ENCODE measurements at regions not wholly inside any gene's neighbourhood (a gene's known extent, or its start where the extent isn't known, plus 50 kb on each side); places are given as distances from the start of the nearest gene placed in this dataset.

DNA sequence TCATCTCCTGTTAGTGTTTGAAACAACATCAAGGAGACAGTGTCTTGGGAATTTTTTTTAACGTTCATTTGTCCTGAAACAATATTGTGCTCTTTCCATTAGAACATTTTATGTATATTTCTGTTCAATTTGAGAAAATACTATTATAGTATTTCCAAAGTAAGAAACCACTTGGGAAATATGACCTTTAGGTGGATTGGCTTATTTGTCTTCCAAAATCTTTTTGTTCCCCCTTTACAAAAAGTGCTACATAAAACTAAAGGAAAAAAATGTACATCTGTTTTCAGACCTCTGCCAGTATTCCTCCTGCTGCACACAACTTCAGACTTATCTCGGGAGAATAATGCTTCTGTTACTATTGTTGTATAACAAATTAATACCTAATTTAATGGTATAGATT is 165.9 kb upstream of the AGTR1 start:
- BruUV-seq (replicated peaks) = no TSS peak
- Histone ChIP-seq H3K4ac (ENCODE audit: low read depth, low read length) (no peak overlapping the region), H3K79me1 (ENCODE audit: low read depth in 1 of 2, low read length in 2 of 2) (no peaks in the 10 kb centered on the region), H4K5ac (ENCODE audit: low read depth, low read length) (no peak overlapping the region), H3K9ac (ENCODE audit: low read depth, low read length) (no peak overlapping the region), H3K27me3 (ENCODE audit: control insufficient read depth, insufficient read depth, low read length) (no peaks in the 10 kb centered on the region), H2AK9ac (replicated peaks; ENCODE audit: low read depth, low read length, poor library complexity) (no peak overlapping the region), H3K27ac (ENCODE audit: insufficient read depth, low read length) (no peak overlapping the region), H3K9me1 (ENCODE audit: insufficient read depth, low read length) (no peaks in the 10 kb centered on the region), H4K91ac (ENCODE audit: insufficient read depth, low read depth, low read length) (no peak overlapping the region), H3K4me1 (ENCODE audit: control insufficient read depth, insufficient read depth, low read length) (no peaks in the 10 kb centered on the region), H2BK5ac (ENCODE audit: low read depth, low read length, poor library complexity, severe bottlenecking) (no peak overlapping the region), H4K8ac (ENCODE audit: low read depth in 2 of 2, low read length in 2 of 2) (no peak overlapping the region), H2AFZ (replicated peaks; ENCODE audit: low read length, poor library complexity) (no peak overlapping the region), H3K23ac (ENCODE audit: low read depth, low read length) (no peak overlapping the region), H3K4me3 (ENCODE audit: insufficient read depth, low read depth, low read length) (no peak overlapping the region), H3K56ac (ENCODE audit: extremely low read depth, insufficient read depth, low read length) (no peak overlapping the region), H2BK20ac (ENCODE audit: low read depth, low read length) (no peak overlapping the region), H2BK15ac (ENCODE audit: low read depth, low read length) (no peak overlapping the region), H3K14ac (replicated peaks; ENCODE audit: low read depth, low read length) (no peak overlapping the region), H2BK120ac (ENCODE audit: low read depth, low read length) (no peak overlapping the region), H3K4me2 (ENCODE audit: low read depth, low read length) (no peak overlapping the region), H4K20me1 (ENCODE audit: insufficient read depth, low read length) (no peaks in the 10 kb centered on the region), H3K36me3 (ENCODE audit: control insufficient read depth, insufficient read depth, low read length) (no peaks in the 10 kb centered on the region), H2AK5ac (ENCODE audit: low read depth, low read length) (no peak overlapping the region), H3K9me3 (ENCODE audit: control insufficient read depth, insufficient read depth, low read length) (no peaks in the 10 kb centered on the region), H3K18ac (ENCODE audit: low read depth, low read length) (no peak overlapping the region)
- ATAC-seq (ENCODE audit: low read depth) (no peak), DNase-seq (no peak)
- ChIA-PET CTCF (no interaction called here), POLR2A (ENCODE audit: unreplicated experiment) (no interaction called here)
- WGBS, 2 experiments (ENCODE audit: extremely low coverage in 2 of 2, insufficient read length in 1 of 2) = no CpG with 5 or more reads among the region's 2 CpGs
- intact Hi-C loops (cut with micrococcal nuclease) = no loop called here
- dilution Hi-C loops (cut with HindIII; ENCODE audit: low sequenced_read_pairs, unreplicated experiment) = no loop called here
- in situ Hi-C loops (cut with MboI; ENCODE audit: low sequenced_read_pairs) = no loop called here
- TF ChIP-seq MAZ (IDR thresholded peaks at IDR 0.05; ENCODE audit: borderline replicate concordance, low read depth, low read length) = no peak
- TF ChIP-seq, protein P1, sequence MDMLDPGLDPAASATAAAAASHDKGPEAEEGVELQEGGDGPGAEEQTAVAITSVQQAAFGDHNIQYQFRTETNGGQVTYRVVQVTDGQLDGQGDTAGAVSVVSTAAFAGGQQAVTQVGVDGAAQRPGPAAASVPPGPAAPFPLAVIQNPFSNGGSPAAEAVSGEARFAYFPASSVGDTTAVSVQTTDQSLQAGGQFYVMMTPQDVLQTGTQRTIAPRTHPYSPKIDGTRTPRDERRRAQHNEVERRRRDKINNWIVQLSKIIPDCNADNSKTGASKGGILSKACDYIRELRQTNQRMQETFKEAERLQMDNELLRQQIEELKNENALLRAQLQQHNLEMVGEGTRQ (IDR thresholded peaks at IDR 0.05; ENCODE audit: low read depth, low read length) = no peak
- no peak for TF ChIP-seq MXI1 (IDR thresholded peaks at IDR 0.05; ENCODE audit: borderline replicate concordance, low read depth, low read length)

Data from IMR-90 (cell line).